ENCODE measurements at regions not wholly inside any gene's neighbourhood (a gene's known extent, or its start where the extent isn't known, plus 50 kb on each side); places are given as distances from the start of the nearest gene placed in this dataset.

DNA sequence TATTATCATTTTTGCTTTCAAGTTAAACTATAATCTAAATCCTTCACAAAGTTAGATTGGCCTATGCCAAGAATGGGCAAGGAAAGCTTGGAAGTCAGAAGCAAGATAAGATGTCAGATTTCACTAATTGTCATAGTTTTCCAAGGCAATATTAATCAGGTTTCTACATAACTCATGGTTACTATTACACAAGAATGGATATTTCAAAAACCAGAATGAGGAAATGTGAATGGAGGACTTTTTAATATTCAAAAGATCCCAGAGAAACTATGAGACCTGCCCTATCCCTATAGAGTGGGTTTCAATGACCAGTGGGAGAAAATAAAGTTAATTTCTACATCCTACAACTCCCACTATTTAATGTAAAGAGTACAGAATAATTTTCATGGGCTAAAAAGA is 203.2 kb downstream of the CASP12 start:
- Histone ChIP-seq H3K9me3 (no peaks in the 10 kb centered on the region), H3K4me3 (no peak overlapping the region), H3K27me3 (no peaks in the 10 kb centered on the region), H3K4me1 (no peaks in the 10 kb centered on the region), H3K27ac (no peak overlapping the region), H3K36me3 (no peaks in the 10 kb centered on the region)
- no peak for TF ChIP-seq POLR2A (IDR thresholded peaks at IDR 0.05)
- TF ChIP-seq, protein P1, sequence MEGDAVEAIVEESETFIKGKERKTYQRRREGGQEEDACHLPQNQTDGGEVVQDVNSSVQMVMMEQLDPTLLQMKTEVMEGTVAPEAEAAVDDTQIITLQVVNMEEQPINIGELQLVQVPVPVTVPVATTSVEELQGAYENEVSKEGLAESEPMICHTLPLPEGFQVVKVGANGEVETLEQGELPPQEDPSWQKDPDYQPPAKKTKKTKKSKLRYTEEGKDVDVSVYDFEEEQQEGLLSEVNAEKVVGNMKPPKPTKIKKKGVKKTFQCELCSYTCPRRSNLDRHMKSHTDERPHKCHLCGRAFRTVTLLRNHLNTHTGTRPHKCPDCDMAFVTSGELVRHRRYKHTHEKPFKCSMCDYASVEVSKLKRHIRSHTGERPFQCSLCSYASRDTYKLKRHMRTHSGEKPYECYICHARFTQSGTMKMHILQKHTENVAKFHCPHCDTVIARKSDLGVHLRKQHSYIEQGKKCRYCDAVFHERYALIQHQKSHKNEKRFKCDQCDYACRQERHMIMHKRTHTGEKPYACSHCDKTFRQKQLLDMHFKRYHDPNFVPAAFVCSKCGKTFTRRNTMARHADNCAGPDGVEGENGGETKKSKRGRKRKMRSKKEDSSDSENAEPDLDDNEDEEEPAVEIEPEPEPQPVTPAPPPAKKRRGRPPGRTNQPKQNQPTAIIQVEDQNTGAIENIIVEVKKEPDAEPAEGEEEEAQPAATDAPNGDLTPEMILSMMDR (IDR thresholded peaks at IDR 0.05) = no peak
- TF ChIP-seq POLR2AphosphoS5 (IDR thresholded peaks at IDR 0.05; ENCODE audit: insufficient read depth in 1 of 2, low read depth in 1 of 2) = no peak
- DNase-seq (ENCODE audit: extremely low spot score in 2 of 2) = no peak
- intact Hi-C loops (cut with DNase I) = no loop called here

DNA sequence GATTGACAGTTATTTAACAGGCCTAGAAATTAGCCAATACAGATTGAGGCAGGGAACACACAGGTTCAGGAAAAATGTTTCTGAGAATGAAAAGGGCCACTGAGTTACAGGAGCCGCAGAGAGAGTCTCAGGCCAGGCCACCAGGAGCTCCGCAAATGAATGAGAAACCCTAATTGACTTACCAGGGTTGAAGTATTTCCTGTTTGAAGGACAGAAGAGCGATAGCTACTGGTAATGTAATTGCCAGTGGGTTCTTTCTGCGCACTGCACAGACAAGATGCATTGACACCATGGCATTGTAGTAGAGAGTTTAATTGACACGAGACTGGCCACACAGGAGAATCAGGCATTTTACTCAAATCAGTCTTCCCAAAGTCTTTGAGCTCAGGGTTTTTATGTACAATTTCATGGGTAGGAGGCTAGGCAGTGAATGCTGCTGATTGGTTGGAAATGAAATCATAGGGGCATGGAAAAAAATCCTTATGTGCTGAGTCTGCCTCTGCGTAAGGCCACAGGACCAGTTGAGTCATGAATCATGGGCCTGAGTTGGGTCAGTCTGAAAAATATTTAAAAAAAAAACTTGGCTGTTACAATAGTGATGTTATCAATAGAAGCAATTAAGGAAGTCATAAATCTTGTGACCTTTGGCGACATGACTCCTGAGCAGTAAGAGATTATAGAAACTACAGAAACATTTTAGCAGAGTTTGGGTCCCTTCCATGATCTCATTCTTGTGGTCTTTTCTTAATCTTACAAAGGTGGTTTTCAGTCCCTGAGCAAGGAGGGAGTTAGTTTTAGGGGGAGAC is 203.8 kb downstream of the CASP12 start:
- H3K4me3 ChIP-seq = no peak overlapping the region
- H3K27me3 ChIP-seq = no peaks in the 10 kb centered on the region
- DNase-seq (ENCODE audit: extremely low spot score in 2 of 2) = no peak
- H3K27ac ChIP-seq = no peak overlapping the region
- TF ChIP-seq POLR2A (IDR thresholded peaks at IDR 0.05) = no peak
- TF ChIP-seq, protein P1 (IDR thresholded peaks at IDR 0.05) = no peak
- TF ChIP-seq POLR2AphosphoS5 (IDR thresholded peaks at IDR 0.05; ENCODE audit: insufficient read depth in 1 of 2, low read depth in 1 of 2) = no peak
- intact Hi-C loops (cut with DNase I) = no loop called here
- H3K9me3 ChIP-seq = no peaks in the 10 kb centered on the region
- H3K36me3 ChIP-seq = no peaks in the 10 kb centered on the region
- H3K4me1 ChIP-seq = no peaks in the 10 kb centered on the region

DNA sequence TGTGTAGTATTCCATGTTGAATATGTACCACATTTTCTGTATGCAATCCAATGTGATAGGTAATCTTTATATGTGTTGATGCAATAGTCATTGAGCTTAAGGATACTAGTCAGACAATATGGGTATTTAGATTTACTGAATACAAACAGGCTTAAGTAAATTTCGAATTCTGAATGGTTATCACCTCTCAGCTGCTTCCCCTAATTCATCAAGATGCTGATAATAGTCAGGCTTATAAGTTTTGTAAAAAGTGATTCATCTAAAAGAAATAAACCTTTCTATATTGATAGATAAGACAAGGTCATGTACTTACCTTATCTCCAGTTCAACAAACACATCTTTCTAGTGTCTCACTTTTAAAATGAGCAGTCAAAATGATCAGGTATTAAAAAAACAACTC is 205.5 kb downstream of the CASP12 start:
- Histone ChIP-seq H3K27ac (no peak overlapping the region), H3K27me3 (no peaks in the 10 kb centered on the region), H3K4me1 (no peaks in the 10 kb centered on the region), H3K9me3 (no peaks in the 10 kb centered on the region), H3K4me3 (no peak overlapping the region), H3K36me3 (no peaks in the 10 kb centered on the region)
- intact Hi-C loops (cut with DNase I) = no loop called here
- TF ChIP-seq POLR2AphosphoS5 (IDR thresholded peaks at IDR 0.05; ENCODE audit: insufficient read depth in 1 of 2, low read depth in 1 of 2) = no peak
- no peak for DNase-seq (ENCODE audit: extremely low spot score in 2 of 2)

DNA sequence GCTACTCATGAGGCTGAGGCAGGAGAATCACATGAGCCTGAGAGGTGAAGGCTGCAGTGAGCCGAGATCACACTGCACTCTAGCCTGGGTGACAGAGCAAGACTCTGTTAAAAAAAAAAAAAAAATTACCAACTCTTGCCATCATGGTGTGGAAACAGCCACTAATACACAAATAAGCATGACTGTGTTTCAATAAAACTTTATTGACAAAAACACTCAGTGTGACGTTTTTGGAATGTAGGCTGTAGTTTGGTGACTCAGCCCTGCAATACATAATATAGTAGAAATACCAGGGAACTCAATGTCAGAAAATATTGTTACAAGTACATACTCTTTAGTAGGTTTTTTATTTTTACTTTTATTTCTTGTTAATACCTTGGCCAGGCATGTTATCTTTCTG is 207.1 kb downstream of the CASP12 start:
- Histone ChIP-seq H3K27ac (no peak overlapping the region), H3K4me1 (no peaks in the 10 kb centered on the region), H3K27me3 (no peaks in the 10 kb centered on the region), H3K9me3 (no peaks in the 10 kb centered on the region), H3K36me3 (no peaks in the 10 kb centered on the region), H3K4me3 (no peak overlapping the region)
- intact Hi-C loops (cut with DNase I) = no loop called here
- no peak for DNase-seq (ENCODE audit: extremely low spot score in 2 of 2)
- TF ChIP-seq POLR2AphosphoS5 (IDR thresholded peaks at IDR 0.05; ENCODE audit: insufficient read depth in 1 of 2, low read depth in 1 of 2) (no peak), POLR2A (IDR thresholded peaks at IDR 0.05) (no peak)
- TF ChIP-seq, protein P1 (IDR thresholded peaks at IDR 0.05) = no peak

DNA sequence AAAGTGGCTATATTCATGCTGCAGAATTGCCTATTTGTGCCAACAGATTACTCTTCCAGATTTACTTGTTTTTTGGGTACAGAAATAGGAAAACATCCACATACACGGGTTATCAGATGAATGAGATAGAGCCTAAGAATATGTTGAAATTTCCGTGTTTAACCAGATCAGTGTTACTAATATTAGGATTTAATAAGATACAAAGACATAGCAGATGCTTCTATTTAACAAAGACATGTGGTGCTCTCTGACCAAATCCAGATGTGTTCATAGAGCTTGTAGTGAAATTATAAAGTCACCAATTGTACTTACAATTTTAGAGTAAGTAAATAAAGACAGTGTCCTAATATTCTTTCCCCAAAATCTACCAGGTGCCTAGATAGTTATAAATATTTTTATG is 208.0 kb downstream of the CASP12 start:
- intact Hi-C loops (cut with DNase I) = no loop called here
- no peak overlapping the region for H3K4me3 ChIP-seq
- H3K27me3 ChIP-seq = no peaks in the 10 kb centered on the region

More for the DNA sequence above, 208.0 kb downstream of the CASP12 start:
- no peaks in the 10 kb centered on the region for H3K9me3 ChIP-seq
- no peak overlapping the region for H3K27ac ChIP-seq
- TF ChIP-seq POLR2AphosphoS5 (IDR thresholded peaks at IDR 0.05; ENCODE audit: insufficient read depth in 1 of 2, low read depth in 1 of 2) (no peak), POLR2A (IDR thresholded peaks at IDR 0.05) (no peak)
- TF ChIP-seq, protein P1 (IDR thresholded peaks at IDR 0.05) = no peak
- H3K4me1 ChIP-seq = no peaks in the 10 kb centered on the region
- H3K36me3 ChIP-seq = no peaks in the 10 kb centered on the region
- no peak for DNase-seq (ENCODE audit: extremely low spot score in 2 of 2)
